Adrenal gland (tissue), 5 donors: ENCODE measurements at regions not wholly inside any gene's neighbourhood (a gene's known extent, or its start where the extent isn't known, plus 50 kb on each side); places are given as distances from the start of the nearest gene placed in this dataset.

Source experiments
- CTCF ChIP-seq, 6 experiments: fragments of 450-650 bp in 4 of 6; fragments of 200-600 bp in 2 of 6; sonication (generic) in 1 of 6; IDR thresholded peaks; 1 replicate in 5 of 6; 2 replicates in 1 of 6; pipeline versions ENCODE4 v1.5.1 to v1.8.0; 2016 to 2021; ENCODE audit warnings: antibody characterized with exemption in 6 of 6, mild to moderate bottlenecking in 2 of 6, moderate library complexity in 1 of 6
- POLR2A ChIP-seq, 2 donors: fragments of 450-650 bp; IDR thresholded peaks; one replicate each; pipeline ENCODE4 v1.6.1; 2017; ENCODE audit warnings: antibody characterized with exemption in 2 of 2, mild to moderate bottlenecking in 2 of 2, moderate library complexity in 1 of 2
- donor health status: DM: no; HTN: no; CAD: no.

- TF ChIP-seq POLR2A (IDR thresholded peaks at IDR 0.05), result no peak
- TF ChIP-seq CTCF (IDR thresholded peaks at IDR 0.05), result no peak
Observed at GRCh38 chr17:79314617-79315357, 240.2 kb downstream of the ENGASE start.
